Tibial nerve (tissue), 4 donors: ENCODE measurements at regions not wholly inside any gene's neighbourhood (a gene's known extent, or its start where the extent isn't known, plus 50 kb on each side); places are given as distances from the start of the nearest gene placed in this dataset.

Experiments used
- DNase-seq, 2 donors: peaks; one replicate each; pipeline ENCODE4 v3.0.0-alpha.2; 2019; ENCODE audit warnings: low spot score in 2 of 2
- H3K27ac ChIP-seq, 4 donors: fragments of 200-600 bp; sonication (generic) in 3 of 4; one replicate each; pipeline ENCODE4 v1.5.1; 2017 to 2019; ENCODE audit warnings: mild to moderate bottlenecking in 1 of 4
- H3K27me3 ChIP-seq, 2 donors: fragments of 200-600 bp; sonication (generic) in 1 of 2; one replicate each; pipeline versions ENCODE4 v1.5.1 to v1.6.0; 2017 to 2019
- H3K36me3 ChIP-seq, 3 donors: fragments of 200-600 bp; sonication (generic); one replicate each; pipeline ENCODE4 v1.5.1; 2018 to 2019
- H3K4me1 ChIP-seq, 4 donors: fragments of 200-600 bp; sonication (generic) in 3 of 4; one replicate each; pipeline ENCODE4 v1.5.1; 2017 to 2019
- H3K4me3 ChIP-seq, 4 donors: fragments of 200-600 bp; sonication (generic) in 3 of 4; one replicate each; pipeline ENCODE4 v1.5.1; 2017 to 2019; ENCODE audit warnings: mild to moderate bottlenecking in 1 of 4, moderate library complexity in 1 of 4
- H3K9me3 ChIP-seq, 4 donors: fragments of 200-600 bp; sonication (generic) in 3 of 4; one replicate each; pipeline ENCODE4 v1.5.1; 2017 to 2019
- EP300 ChIP-seq, 2 donors: sonication (generic); formaldehyde crosslinking; IDR thresholded peaks; one replicate each; pipeline ENCODE4 v1.6.1; 2017; ENCODE audit warnings: antibody characterized with exemption in 2 of 2, mild to moderate bottlenecking in 1 of 2
- POLR2A ChIP-seq, 2 donors: fragments of 450-650 bp; IDR thresholded peaks; one replicate each; pipeline ENCODE4 v1.6.1; 2017; ENCODE audit warnings: antibody characterized with exemption in 2 of 2, mild to moderate bottlenecking in 2 of 2, moderate library complexity in 2 of 2
- WGBS, 2 donors: methylation state at CpG; one replicate each; pipeline ENCODE4 v1.1.5; 2018; 5-methylcytosine and 5-hydroxymethylcytosine counted together
- TF ChIP-seq, protein P1 (sequence below), 5 experiments: fragments of 200-600 bp in 3 of 5; fragments of 450-650 bp in 2 of 5; sonication (generic) in 3 of 5; IDR thresholded peaks; one replicate each; pipeline ENCODE4 v1.5.1; 2016 to 2019; ENCODE audit warnings: antibody characterized with exemption in 5 of 5, mild to moderate bottlenecking in 3 of 5, moderate library complexity in 2 of 5

DNA sequence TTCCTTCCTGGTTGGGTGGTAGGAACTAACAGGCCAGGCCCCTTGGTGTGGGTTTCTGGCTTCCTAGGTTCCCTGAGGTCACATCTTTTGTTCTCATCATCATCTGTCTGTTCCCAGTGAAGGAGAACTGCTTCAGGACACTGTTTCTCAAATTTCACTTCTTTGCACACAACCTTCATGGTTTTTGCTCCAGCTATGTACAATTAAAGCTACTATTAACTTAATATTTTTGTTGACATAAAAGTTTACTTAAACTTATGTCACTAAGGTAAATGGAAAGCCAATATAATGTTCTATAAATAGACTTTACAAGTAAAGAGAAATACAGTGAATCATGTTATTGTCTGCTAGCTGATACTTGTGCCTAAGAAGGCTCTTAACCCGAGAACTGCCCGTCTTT, 120.7 kb upstream of the KCNG1 start:
- 66 to 69% methylated on average over 2 of the region's 2 CpGs for WGBS, 2 donors
- Histone ChIP-seq H3K9me3 (peaks cover 0 to 15% (median 3%) of the 10 kb centered on the region in 4 donors), H3K4me3 (no peak overlapping the region), H3K27me3 (peaks cover 0 to 5% of the 10 kb centered on the region in 2 donors), H3K27ac (no peak overlapping the region), H3K36me3 (no peaks in the 10 kb centered on the region), H3K4me1 (no peaks in the 10 kb centered on the region)
- DNase-seq = no peak
- TF ChIP-seq EP300 (IDR thresholded peaks at IDR 0.05) (no peak), POLR2A (IDR thresholded peaks at IDR 0.05) (no peak)
- TF ChIP-seq, protein P1, sequence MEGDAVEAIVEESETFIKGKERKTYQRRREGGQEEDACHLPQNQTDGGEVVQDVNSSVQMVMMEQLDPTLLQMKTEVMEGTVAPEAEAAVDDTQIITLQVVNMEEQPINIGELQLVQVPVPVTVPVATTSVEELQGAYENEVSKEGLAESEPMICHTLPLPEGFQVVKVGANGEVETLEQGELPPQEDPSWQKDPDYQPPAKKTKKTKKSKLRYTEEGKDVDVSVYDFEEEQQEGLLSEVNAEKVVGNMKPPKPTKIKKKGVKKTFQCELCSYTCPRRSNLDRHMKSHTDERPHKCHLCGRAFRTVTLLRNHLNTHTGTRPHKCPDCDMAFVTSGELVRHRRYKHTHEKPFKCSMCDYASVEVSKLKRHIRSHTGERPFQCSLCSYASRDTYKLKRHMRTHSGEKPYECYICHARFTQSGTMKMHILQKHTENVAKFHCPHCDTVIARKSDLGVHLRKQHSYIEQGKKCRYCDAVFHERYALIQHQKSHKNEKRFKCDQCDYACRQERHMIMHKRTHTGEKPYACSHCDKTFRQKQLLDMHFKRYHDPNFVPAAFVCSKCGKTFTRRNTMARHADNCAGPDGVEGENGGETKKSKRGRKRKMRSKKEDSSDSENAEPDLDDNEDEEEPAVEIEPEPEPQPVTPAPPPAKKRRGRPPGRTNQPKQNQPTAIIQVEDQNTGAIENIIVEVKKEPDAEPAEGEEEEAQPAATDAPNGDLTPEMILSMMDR (IDR thresholded peaks at IDR 0.05) = no peak

GRCh38 chr20:51142448-51142847, 119.5 kb upstream of the KCNG1 start:
- Histone ChIP-seq H3K4me3 (no peak overlapping the region), H3K36me3 (no peaks in the 10 kb centered on the region), H3K27me3 (peaks cover 0 to 5% of the 10 kb centered on the region in 2 donors), H3K9me3 (peaks cover 0 to 15% (median 3%) of the 10 kb centered on the region in 4 donors), H3K4me1 (no peaks in the 10 kb centered on the region), H3K27ac (no peak overlapping the region)
- DNase-seq = no peak
- TF ChIP-seq POLR2A (IDR thresholded peaks at IDR 0.05) = no peak
- TF ChIP-seq EP300 (IDR thresholded peaks at IDR 0.05) = no peak
- TF ChIP-seq, protein P1 (IDR thresholded peaks at IDR 0.05) = no peak
- 79 to 88% methylated on average over 7 of the region's 7 CpGs for WGBS, 2 donors

DNA sequence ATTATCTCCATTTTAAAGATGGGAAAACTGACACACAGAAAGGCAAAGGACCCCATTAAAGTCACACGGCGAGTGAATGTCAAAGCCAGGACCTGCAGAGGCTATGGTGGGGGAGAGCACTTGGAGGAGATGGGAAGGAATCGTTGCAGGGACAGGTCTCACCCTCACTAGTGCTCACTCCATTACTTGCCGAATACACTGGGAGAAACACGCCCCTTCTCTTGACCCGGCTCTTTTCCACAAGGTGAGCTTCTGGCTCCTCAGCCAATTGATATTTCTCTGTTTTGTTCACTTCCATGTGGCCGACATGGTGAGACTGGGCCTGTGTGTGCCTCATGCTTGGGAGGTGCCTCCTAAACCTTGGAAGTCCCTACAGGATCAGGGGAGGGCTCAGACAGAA, 117.8 kb upstream of the KCNG1 start:
- WGBS, 2 donors = 85 to 93% methylated on average over 7 of the region's 7 CpGs
- H3K27ac ChIP-seq = no peak overlapping the region

DNA sequence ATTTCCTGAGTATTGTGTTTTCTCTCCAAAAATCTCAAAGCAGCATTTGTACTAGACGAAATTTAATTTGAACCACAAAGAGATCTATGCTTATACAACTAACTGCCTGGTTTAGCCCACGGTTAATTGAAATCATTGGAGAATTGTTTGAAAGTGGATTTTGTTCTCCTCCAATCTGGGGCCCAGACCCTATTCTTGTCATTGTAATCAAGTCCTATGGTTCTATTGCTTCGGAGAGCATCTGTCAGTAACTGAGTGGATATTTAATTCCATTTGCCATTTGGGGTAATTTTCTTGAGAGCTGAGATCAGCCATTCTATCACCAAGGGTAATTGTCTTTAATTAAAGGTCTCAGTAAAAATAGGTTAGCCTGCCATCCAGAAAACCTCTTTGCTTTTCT, 117.0 kb upstream of the KCNG1 start:
- Histone ChIP-seq H3K4me1 (no peaks in the 10 kb centered on the region), H3K36me3 (no peaks in the 10 kb centered on the region), H3K9me3 (no peaks in the 10 kb centered on the region), H3K27ac (no peak overlapping the region), H3K27me3 (peaks cover 0 to 5% of the 10 kb centered on the region in 2 donors), H3K4me3 (no peak overlapping the region)
- TF ChIP-seq POLR2A (IDR thresholded peaks at IDR 0.05) (no peak), EP300 (IDR thresholded peaks at IDR 0.05) (no peak)
- TF ChIP-seq, protein P1 (IDR thresholded peaks at IDR 0.05) = no peak
- no peak for DNase-seq
- WGBS, 2 donors = 70 to 72% methylated on average over 3 of the region's 3 CpGs

More for the DNA sequence above, 117.8 kb upstream of the KCNG1 start:
- no peaks in the 10 kb centered on the region for H3K36me3 ChIP-seq
- no peaks in the 10 kb centered on the region for H3K4me1 ChIP-seq
- TF ChIP-seq, protein P1 (IDR thresholded peaks at IDR 0.05) = no peak
- TF ChIP-seq POLR2A (IDR thresholded peaks at IDR 0.05) = no peak
- no peak for TF ChIP-seq EP300 (IDR thresholded peaks at IDR 0.05)
- DNase-seq = no peak
- no peak overlapping the region for H3K4me3 ChIP-seq
- H3K9me3 ChIP-seq = peaks cover 0 to 5% (median 1%) of the 10 kb centered on the region in 4 donors
- H3K27me3 ChIP-seq = peaks cover 0 to 5% of the 10 kb centered on the region in 2 donors

- H3K9me3 ChIP-seq = no peaks in the 10 kb centered on the region
- 73 to 75% methylated on average over 4 of the region's 4 CpGs for WGBS, 2 donors
- TF ChIP-seq EP300 (IDR thresholded peaks at IDR 0.05) = no peak
- TF ChIP-seq, protein P1 (IDR thresholded peaks at IDR 0.05) = no peak
- TF ChIP-seq POLR2A (IDR thresholded peaks at IDR 0.05) = no peak
- H3K4me3 ChIP-seq = no peak overlapping the region
- no peak overlapping the region for H3K27ac ChIP-seq
- no peaks in the 10 kb centered on the region for H3K36me3 ChIP-seq
- no peaks in the 10 kb centered on the region for H3K4me1 ChIP-seq
- peaks cover 0 to 5% of the 10 kb centered on the region in 2 donors for H3K27me3 ChIP-seq
- no peak for DNase-seq
These were observed 115.7 kb upstream of the KCNG1 start for GRCh38 chr20:51138576-51138975.
